ENCODE measurements at regions not wholly inside any gene's neighbourhood (a gene's known extent, or its start where the extent isn't known, plus 50 kb on each side); places are given as distances from the start of the nearest gene placed in this dataset.

- TF ChIP-seq CTCF (conservative IDR thresholded peaks at IDR 0.05) (no peak), ZFX (IDR thresholded peaks at IDR 0.05) (no peak)
These were observed 291.5 kb downstream of the PTH2R start for GRCh38 chr2:208698114-208698513.
